PC-3 (cell line): ENCODE measurements at regions not wholly inside any gene's neighbourhood (a gene's known extent, or its start where the extent isn't known, plus 50 kb on each side); places are given as distances from the start of the nearest gene placed in this dataset.

ENCODE experiments used
- CTCF ChIP-seq: fragments of 300-600 bp; sonication (generic); conservative IDR thresholded peaks from 2 replicates; pipeline ENCODE4 v1.5.1; 2017; ENCODE audit warnings: antibody characterized with exemption, low read depth, mild to moderate bottlenecking, low read length
- EZH2 ChIP-seq: fragments of 300-600 bp; sonication (generic); IDR thresholded peaks from one replicate; pipeline ENCODE4 v1.6.1; 2017; ENCODE audit warnings: antibody characterized with exemption, mild to moderate bottlenecking, low read length; ENCODE audit not compliant: unreplicated experiment
- EZH2phosphoT487 ChIP-seq: fragments of 300-600 bp; sonication (generic); IDR thresholded peaks from 2 replicates; pipeline ENCODE4 v1.6.1; 2018; ENCODE audit warnings: mild to moderate bottlenecking, antibody characterized with exemption, low read length, borderline replicate concordance

- no peak for TF ChIP-seq CTCF
- TF ChIP-seq EZH2 = no peak
- TF ChIP-seq EZH2phosphoT487 = no peak
Measured at GRCh38 chr6:94801344-94801743, 776.0 kb upstream of the MANEA start.
